ENCODE measurements at regions not wholly inside any gene's neighbourhood (a gene's known extent, or its start where the extent isn't known, plus 50 kb on each side); places are given as distances from the start of the nearest gene placed in this dataset.

- TF ChIP-seq CTCF (IDR thresholded peaks at IDR 0.05) (no peak), POLR2A (IDR thresholded peaks at IDR 0.05) (no peak)
Measured at GRCh38 chr1:83114136-83114834, 884.6 kb downstream of the TTLL7 start.
